GM20431 (cell line): ENCODE measurements at regions not wholly inside any gene's neighbourhood (a gene's known extent, or its start where the extent isn't known, plus 50 kb on each side); places are given as distances from the start of the nearest gene placed in this dataset.
"Not testable (repeated sequence)": the region's sequence is repeated elsewhere in the genome, so short reads cannot be mapped to it uniquely, and the experiment has no call there.

ENCODE experiments used
- in situ Hi-C: fragments of 300-500 bp; cut with MseI, MboI; formaldehyde crosslinking; loops from one replicate; pipeline ENCODE4 v1.15.0; 2020; ENCODE audit warnings: low sequenced_read_pairs; ENCODE audit not compliant: unreplicated experiment

- in situ Hi-C loops: no loop called here
Measured at GRCh38 chr14:106509176-106509575, 982.8 kb downstream of the TMEM121 start.

- in situ Hi-C loops: no loop called here
Measured at GRCh38 chr14:106509807-106510206, 983.4 kb downstream of the TMEM121 start.

- in situ Hi-C loops: no loop called here
Measured at GRCh38 chr14:106511006-106511799, 984.8 kb downstream of the TMEM121 start.

GRCh38 chr14:106511800-106512198 lies 985.4 kb downstream of the TMEM121 start:
- in situ Hi-C loops: no loop called here

GRCh38 chr14:106513302-106513701 lies 986.9 kb downstream of the TMEM121 start:
- in situ Hi-C loops: no loop called here

- in situ Hi-C loops: no loop called here
Measured at GRCh38 chr14:106518054-106518943, 991.9 kb downstream of the TMEM121 start.

- in situ Hi-C loops: not testable (repeated sequence)
Measured at GRCh38 chr14:106522118-106522517, 995.7 kb downstream of the TMEM121 start.

- in situ Hi-C loops: no loop called here
Measured at GRCh38 chr14:106522990-106523389, 996.6 kb downstream of the TMEM121 start.

- in situ Hi-C loops: no loop called here
Measured at GRCh38 chr14:106528717-106529116, 1002.3 kb downstream of the TMEM121 start.

- in situ Hi-C loops: no loop called here
Measured at GRCh38 chr14:106530031-106530422, 1003.6 kb downstream of the TMEM121 start.

GRCh38 chr14:106530423-106531107 lies 1004.2 kb downstream of the TMEM121 start:
- in situ Hi-C loops: no loop called here

GRCh38 chr14:106537597-106537996 lies 1011.2 kb downstream of the TMEM121 start:
- in situ Hi-C loops: not testable (repeated sequence)

- in situ Hi-C loops: no loop called here
Measured at GRCh38 chr14:106538201-106538600, 1011.8 kb downstream of the TMEM121 start.

GRCh38 chr14:106547735-106548434 lies 1021.5 kb downstream of the TMEM121 start:
- in situ Hi-C loops: no loop called here

GRCh38 chr14:106549064-106549463 lies 1022.7 kb downstream of the TMEM121 start:
- in situ Hi-C loops: no loop called here

- in situ Hi-C loops: no loop called here
Measured at GRCh38 chr14:106551265-106551664, 1024.9 kb downstream of the TMEM121 start.

- in situ Hi-C loops: not testable (repeated sequence)
Measured at GRCh38 chr14:106556211-106556610, 1029.8 kb downstream of the TMEM121 start.

- in situ Hi-C loops: no loop called here
Measured at GRCh38 chr14:106556665-106557289, 1030.4 kb downstream of the TMEM121 start.

- in situ Hi-C loops: no loop called here
Measured at GRCh38 chr14:106562451-106562850, 1036.1 kb downstream of the TMEM121 start.
